GM23338 (cell line): ENCODE measurements at regions not wholly inside any gene's neighbourhood (a gene's known extent, or its start where the extent isn't known, plus 50 kb on each side); places are given as distances from the start of the nearest gene placed in this dataset.

Experiments used
- ATAC-seq: fragments of 200-7000 bp; cut with Tn5 transposase; 3 replicates; pipeline ENCODE4 v1.9.1; 2020
- DNase-seq: peaks from one replicate; pipeline ENCODE4 v3.0.0-alpha.2; 2015; ENCODE audit warnings: low spot score
- H2AFZ ChIP-seq: fragments of 200-600 bp; sonication (generic); 2 replicates; pipeline ENCODE4 v1.8.0; 2016; ENCODE audit warnings: antibody characterized with exemption, mild to moderate bottlenecking, moderate library complexity
- H3F3A ChIP-seq: fragments of 200-600 bp; sonication (generic); replicated peaks from 2 replicates; pipeline ENCODE4 v1.8.0; 2017; ENCODE audit warnings: antibody characterized with exemption, mixed run types, low read depth
- H3K27ac ChIP-seq: fragments of 200-600 bp; sonication (generic); 2 replicates; pipeline ENCODE4 v1.6.1; 2016; ENCODE audit warnings: low read depth
- H3K27me3 ChIP-seq: fragments of 200-600 bp; sonication (generic); 2 replicates; pipeline ENCODE4 v1.8.0; 2016; ENCODE audit warnings: mild to moderate bottlenecking, mixed run types, moderate library complexity; ENCODE audit not compliant: insufficient read depth
- H3K36me3 ChIP-seq: fragments of 200-600 bp; sonication (generic); 2 replicates; pipeline ENCODE4 v1.8.0; 2016; ENCODE audit warnings: mild to moderate bottlenecking; ENCODE audit not compliant: insufficient read depth
- H3K4me1 ChIP-seq: fragments of 200-600 bp; sonication (generic); 2 replicates; pipeline ENCODE4 v1.8.0; 2016; ENCODE audit warnings: mild to moderate bottlenecking, moderate library complexity; ENCODE audit not compliant: insufficient read depth
- H3K4me2 ChIP-seq: fragments of 200-600 bp; sonication (generic); 2 replicates; pipeline ENCODE4 v1.7.1; 2017; ENCODE audit warnings: mixed run types
- H3K4me3 ChIP-seq: fragments of 200-600 bp; sonication (generic); 2 replicates; pipeline ENCODE4 v1.6.1; 2016; ENCODE audit warnings: mixed run types
- H3K79me2 ChIP-seq: fragments of 200-600 bp; sonication (generic); replicated peaks from 2 replicates; pipeline ENCODE4 v1.8.0; 2017; ENCODE audit warnings: mild to moderate bottlenecking; ENCODE audit not compliant: insufficient read depth
- H3K9me2 ChIP-seq: fragments of 200-600 bp; sonication (generic); 2 replicates; pipeline ENCODE4 v1.8.0; 2017; ENCODE audit not compliant: insufficient read depth
- H4K20me1 ChIP-seq: fragments of 200-600 bp; sonication (generic); replicated peaks from 2 replicates; pipeline ENCODE4 v1.8.0; 2017; ENCODE audit warnings: mild to moderate bottlenecking; ENCODE audit not compliant: insufficient read depth
- H3K27ac Mint-ChIP-seq: 2 replicates; pipeline ENCODE4 v1.8.0; 2020; ENCODE audit warnings: inconsistent platforms, mild to moderate bottlenecking, moderate library complexity, mixed read lengths
- H3K27me3 Mint-ChIP-seq: 3 replicates; pipeline ENCODE4 v1.8.0; 2022; ENCODE audit warnings: low read depth, mild to moderate bottlenecking, moderate library complexity, mixed read lengths, inconsistent platforms; ENCODE audit not compliant: insufficient read depth, poor library complexity
- H3K36me3 Mint-ChIP-seq: 3 replicates; pipeline ENCODE4 v1.8.0; 2021; ENCODE audit warnings: low read depth, mild to moderate bottlenecking, inconsistent platforms, moderate library complexity, mixed read lengths
- H3K4me1 Mint-ChIP-seq: 3 replicates; pipeline ENCODE4 v1.8.0; 2020; ENCODE audit warnings: mild to moderate bottlenecking, inconsistent platforms, mixed read lengths
- H3K4me3 Mint-ChIP-seq: 3 replicates; pipeline ENCODE4 v1.8.0; 2021; ENCODE audit warnings: moderate library complexity, mild to moderate bottlenecking, inconsistent platforms, mixed read lengths
- H3K9me3 Mint-ChIP-seq: 3 replicates; pipeline ENCODE4 v1.8.0; 2020; ENCODE audit warnings: moderate library complexity, mild to moderate bottlenecking, inconsistent platforms, mixed read lengths
- POLR2AphosphoS5 ChIP-seq: IDR thresholded peaks from 2 replicates; pipeline ENCODE4 v1.6.1; 2016; ENCODE audit warnings: antibody characterized with exemption, low read depth
- ZNF114 ChIP-seq: fragments of 250-450 bp; sonication (Bioruptor Pico); IDR thresholded peaks from 2 replicates; pipeline ENCODE4 v1.5.0; 2020; ENCODE audit warnings: mild to moderate bottlenecking, moderate library complexity
- ZNF331 ChIP-seq: fragments of 250-450 bp; sonication (Bioruptor Pico); IDR thresholded peaks from 2 replicates; pipeline ENCODE4 v1.5.0; 2020; ENCODE audit warnings: low read depth, mild to moderate bottlenecking, moderate library complexity
- TF ChIP-seq, protein P1 (sequence below): fragments of 250-450 bp; sonication (Bioruptor Pico); IDR thresholded peaks from 2 replicates; pipeline ENCODE4 v1.5.0; 2020; ENCODE audit warnings: mild to moderate bottlenecking, moderate library complexity

DNA sequence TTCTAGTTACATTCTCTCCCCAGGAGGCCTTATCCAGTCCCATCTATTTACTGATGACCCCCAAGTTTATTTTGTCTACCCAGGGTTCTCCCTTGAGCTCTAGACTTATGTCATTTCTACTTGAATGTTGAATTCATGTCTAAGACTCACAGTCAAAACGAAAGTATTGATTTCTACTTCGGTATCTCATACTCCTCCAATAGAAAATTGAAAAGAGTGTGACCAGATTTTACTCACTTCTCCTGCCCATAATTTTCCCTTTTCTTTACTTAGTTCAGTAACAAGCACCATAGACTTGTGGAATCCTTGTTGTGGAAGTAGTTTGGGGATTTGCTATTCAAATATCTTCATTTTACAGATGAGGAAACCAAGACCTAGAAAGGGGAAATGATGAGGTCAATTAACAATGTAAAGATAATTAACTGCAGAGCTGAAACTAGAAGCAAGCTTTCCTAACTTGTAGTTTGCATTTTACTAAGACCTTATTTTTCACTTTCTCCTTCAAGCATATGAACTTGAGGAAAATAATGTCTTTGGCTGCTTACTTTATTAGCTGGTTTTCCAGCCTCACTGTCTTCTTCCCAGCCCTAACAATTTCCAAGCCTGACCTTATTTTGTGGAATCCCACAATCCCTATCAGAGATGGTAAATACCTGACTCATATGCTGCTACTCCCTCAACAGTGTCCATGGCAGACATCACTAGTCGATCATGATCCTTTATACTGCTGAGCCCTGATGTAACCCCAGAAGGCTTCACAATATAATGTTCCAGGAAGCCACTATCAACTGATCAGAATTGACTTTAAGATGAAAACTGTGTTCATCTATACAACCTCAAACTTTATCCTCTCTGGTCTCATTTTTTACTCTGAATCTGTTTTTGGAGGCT is 123.9 kb upstream of the AGBL1 start:
- Histone ChIP-seq H3K4me1 (no peaks in the 10 kb centered on the region), H3K4me2 (no peak overlapping the region), H3F3A (no peaks in the 10 kb centered on the region), H3K9me2 (peaks cover 11% of the 10 kb centered on the region), H2AFZ (no peak overlapping the region), H3K27me3 (no peaks in the 10 kb centered on the region), H3K36me3 (no peaks in the 10 kb centered on the region), H3K4me3 (no peak overlapping the region), H3K79me2 (no peaks in the 10 kb centered on the region), H3K27ac (no peak overlapping the region), H4K20me1 (no peaks in the 10 kb centered on the region)
- Mint-ChIP-seq H3K27me3 (no peaks in the 10 kb centered on the region), H3K9me3 (peaks cover 3% of the 10 kb centered on the region; the same call in 2 of the 3 replicates), H3K27ac (no peak overlapping the region), H3K4me3 (no peak overlapping the region), H3K36me3 (no peaks in the 10 kb centered on the region), H3K4me1 (no peaks in the 10 kb centered on the region)
- DNase-seq (no peak), ATAC-seq (no peak)
- TF ChIP-seq POLR2AphosphoS5, result no peak
- TF ChIP-seq, protein P1, sequence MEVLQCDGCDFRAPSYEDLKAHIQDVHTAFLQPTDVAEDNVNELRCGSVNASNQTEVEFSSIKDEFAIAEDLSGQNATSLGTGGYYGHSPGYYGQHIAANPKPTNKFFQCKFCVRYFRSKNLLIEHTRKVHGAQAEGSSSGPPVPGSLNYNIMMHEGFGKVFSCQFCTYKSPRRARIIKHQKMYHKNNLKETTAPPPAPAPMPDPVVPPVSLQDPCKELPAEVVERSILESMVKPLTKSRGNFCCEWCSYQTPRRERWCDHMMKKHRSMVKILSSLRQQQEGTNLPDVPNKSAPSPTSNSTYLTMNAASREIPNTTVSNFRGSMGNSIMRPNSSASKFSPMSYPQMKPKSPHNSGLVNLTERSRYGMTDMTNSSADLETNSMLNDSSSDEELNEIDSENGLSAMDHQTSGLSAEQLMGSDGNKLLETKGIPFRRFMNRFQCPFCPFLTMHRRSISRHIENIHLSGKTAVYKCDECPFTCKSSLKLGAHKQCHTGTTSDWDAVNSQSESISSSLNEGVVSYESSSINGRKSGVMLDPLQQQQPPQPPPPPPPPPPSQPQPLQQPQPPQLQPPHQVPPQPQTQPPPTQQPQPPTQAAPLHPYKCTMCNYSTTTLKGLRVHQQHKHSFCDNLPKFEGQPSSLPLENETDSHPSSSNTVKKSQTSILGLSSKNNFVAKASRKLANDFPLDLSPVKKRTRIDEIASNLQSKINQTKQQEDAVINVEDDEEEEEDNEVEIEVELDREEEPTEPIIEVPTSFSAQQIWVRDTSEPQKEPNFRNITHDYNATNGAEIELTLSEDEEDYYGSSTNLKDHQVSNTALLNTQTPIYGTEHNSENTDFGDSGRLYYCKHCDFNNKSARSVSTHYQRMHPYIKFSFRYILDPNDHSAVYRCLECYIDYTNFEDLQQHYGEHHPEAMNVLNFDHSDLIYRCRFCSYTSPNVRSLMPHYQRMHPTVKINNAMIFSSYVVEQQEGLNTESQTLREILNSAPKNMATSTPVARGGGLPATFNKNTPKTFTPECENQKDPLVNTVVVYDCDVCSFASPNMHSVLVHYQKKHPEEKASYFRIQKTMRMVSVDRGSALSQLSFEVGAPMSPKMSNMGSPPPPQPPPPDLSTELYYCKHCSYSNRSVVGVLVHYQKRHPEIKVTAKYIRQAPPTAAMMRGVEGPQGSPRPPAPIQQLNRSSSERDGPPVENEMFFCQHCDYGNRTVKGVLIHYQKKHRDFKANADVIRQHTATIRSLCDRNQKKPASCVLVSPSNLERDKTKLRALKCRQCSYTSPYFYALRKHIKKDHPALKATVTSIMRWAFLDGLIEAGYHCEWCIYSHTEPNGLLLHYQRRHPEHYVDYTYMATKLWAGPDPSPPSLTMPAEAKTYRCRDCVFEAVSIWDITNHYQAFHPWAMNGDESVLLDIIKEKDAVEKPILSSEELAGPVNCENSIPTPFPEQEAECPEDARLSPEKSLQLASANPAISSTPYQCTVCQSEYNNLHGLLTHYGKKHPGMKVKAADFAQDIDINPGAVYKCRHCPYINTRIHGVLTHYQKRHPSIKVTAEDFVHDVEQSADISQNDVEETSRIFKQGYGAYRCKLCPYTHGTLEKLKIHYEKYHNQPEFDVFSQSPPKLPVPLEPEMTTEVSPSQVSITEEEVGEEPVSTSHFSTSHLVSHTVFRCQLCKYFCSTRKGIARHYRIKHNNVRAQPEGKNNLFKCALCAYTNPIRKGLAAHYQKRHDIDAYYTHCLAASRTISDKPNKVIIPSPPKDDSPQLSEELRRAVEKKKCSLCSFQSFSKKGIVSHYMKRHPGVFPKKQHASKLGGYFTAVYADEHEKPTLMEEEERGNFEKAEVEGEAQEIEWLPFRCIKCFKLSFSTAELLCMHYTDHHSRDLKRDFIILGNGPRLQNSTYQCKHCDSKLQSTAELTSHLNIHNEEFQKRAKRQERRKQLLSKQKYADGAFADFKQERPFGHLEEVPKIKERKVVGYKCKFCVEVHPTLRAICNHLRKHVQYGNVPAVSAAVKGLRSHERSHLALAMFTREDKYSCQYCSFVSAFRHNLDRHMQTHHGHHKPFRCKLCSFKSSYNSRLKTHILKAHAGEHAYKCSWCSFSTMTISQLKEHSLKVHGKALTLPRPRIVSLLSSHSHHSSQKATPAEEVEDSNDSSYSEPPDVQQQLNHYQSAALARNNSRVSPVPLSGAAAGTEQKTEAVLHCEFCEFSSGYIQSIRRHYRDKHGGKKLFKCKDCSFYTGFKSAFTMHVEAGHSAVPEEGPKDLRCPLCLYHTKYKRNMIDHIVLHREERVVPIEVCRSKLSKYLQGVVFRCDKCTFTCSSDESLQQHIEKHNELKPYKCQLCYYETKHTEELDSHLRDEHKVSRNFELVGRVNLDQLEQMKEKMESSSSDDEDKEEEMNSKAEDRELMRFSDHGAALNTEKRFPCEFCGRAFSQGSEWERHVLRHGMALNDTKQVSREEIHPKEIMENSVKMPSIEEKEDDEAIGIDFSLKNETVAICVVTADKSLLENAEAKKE, result no peak
- no peak for TF ChIP-seq ZNF114 (CRISPR knock-in tag)
- TF ChIP-seq ZNF331, result no peak
